OCI-LY1 (cell line): ENCODE measurements at regions not wholly inside any gene's neighbourhood (a gene's known extent, or its start where the extent isn't known, plus 50 kb on each side); places are given as distances from the start of the nearest gene placed in this dataset.

Experiments used
- H2AFZ ChIP-seq: fragments of 200-600 bp; sonication (generic), shearing (Covaris generic); 2 replicates; pipeline ENCODE4 v1.6.0; 2014; ENCODE audit warnings: antibody characterized with exemption, mild to moderate bottlenecking, low read length
- H3F3A ChIP-seq: fragments of 200-600 bp; sonication (generic), shearing (Covaris generic); 2 replicates; pipeline ENCODE4 v1.6.0; 2014; ENCODE audit warnings: mild to moderate bottlenecking, antibody characterized with exemption, low read length, moderate library complexity; ENCODE audit not compliant: insufficient read depth
- H3K27ac ChIP-seq: fragments of 200-600 bp; sonication (generic); 2 replicates; pipeline ENCODE4 v1.5.1; 2014; ENCODE audit warnings: low read length, mixed run types, mild to moderate bottlenecking, low read depth; ENCODE audit not compliant: poor library complexity, severe bottlenecking
- H3K27me3 ChIP-seq: fragments of 200-600 bp; sonication (generic); 2 replicates; pipeline ENCODE4 v1.6.0; 2014; ENCODE audit warnings: antibody characterized with exemption, mild to moderate bottlenecking, low read length, moderate library complexity; ENCODE audit not compliant: insufficient read depth
- H3K36me3 ChIP-seq: fragments of 200-600 bp; sonication (generic); 2 replicates; pipeline ENCODE4 v1.6.1; 2014; ENCODE audit warnings: mild to moderate bottlenecking, antibody characterized with exemption, low read length, moderate library complexity, mixed read lengths; ENCODE audit not compliant: insufficient read depth
- H3K4me1 ChIP-seq: fragments of 200-600 bp; sonication (generic); 2 replicates; pipeline ENCODE4 v1.5.1; 2014; ENCODE audit warnings: mild to moderate bottlenecking, low read length, moderate library complexity; ENCODE audit not compliant: insufficient read depth, severe bottlenecking
- H3K4me2 ChIP-seq: fragments of 200-600 bp; sonication (generic), shearing (Covaris generic); 2 replicates; pipeline ENCODE4 v1.6.1; 2014; ENCODE audit warnings: low read length
- H3K4me3 ChIP-seq: fragments of 200-600 bp; sonication (generic); 2 replicates; pipeline ENCODE4 v1.5.1; 2014; ENCODE audit warnings: low read length, low read depth, mild to moderate bottlenecking, mixed read lengths; ENCODE audit not compliant: poor library complexity, severe bottlenecking
- H3K79me2 ChIP-seq: fragments of 200-600 bp; shearing (Covaris generic); 2 replicates; pipeline ENCODE4 v1.6.1; 2016; ENCODE audit warnings: mixed run types, low read length, mixed read lengths; ENCODE audit not compliant: insufficient read depth
- H3K9ac ChIP-seq: fragments of 200-600 bp; sonication (generic), shearing (Covaris generic); 2 replicates; pipeline ENCODE4 v1.6.1; 2014; ENCODE audit warnings: mild to moderate bottlenecking, low read length, mixed read lengths
- H3K9me2 ChIP-seq: fragments of 200-600 bp; sonication (generic), shearing (Covaris generic); 2 replicates; pipeline ENCODE4 v1.6.1; 2014; ENCODE audit warnings: low read depth, mild to moderate bottlenecking, low read length, mixed read lengths
- H3K9me3 ChIP-seq: fragments of 200-600 bp; shearing (Covaris generic); 2 replicates; pipeline ENCODE4 v1.6.1; 2014; ENCODE audit warnings: low read length, mixed read lengths
- H4K20me1 ChIP-seq: fragments of 200-600 bp; sonication (generic), shearing (Covaris generic); 2 replicates; pipeline ENCODE4 v1.6.0; 2016; ENCODE audit warnings: mild to moderate bottlenecking, low read length; ENCODE audit not compliant: insufficient read depth
- EZH2 ChIP-seq: fragments of 200-600 bp; sonication (generic), shearing (Covaris generic); IDR thresholded peaks from 2 replicates; pipeline ENCODE4 v1.8.0; 2017; ENCODE audit warnings: borderline replicate concordance, mixed run types, mild to moderate bottlenecking, antibody characterized with exemption, low read length, moderate library complexity, mixed read lengths
- TF ChIP-seq, protein P1 (sequence below): fragments of 200-600 bp; sonication (generic), shearing (Covaris generic); IDR thresholded peaks from 2 replicates; pipeline ENCODE4 v1.5.1; 2017; ENCODE audit warnings: mild to moderate bottlenecking, antibody characterized with exemption, low read length, moderate library complexity, mixed read lengths

DNA sequence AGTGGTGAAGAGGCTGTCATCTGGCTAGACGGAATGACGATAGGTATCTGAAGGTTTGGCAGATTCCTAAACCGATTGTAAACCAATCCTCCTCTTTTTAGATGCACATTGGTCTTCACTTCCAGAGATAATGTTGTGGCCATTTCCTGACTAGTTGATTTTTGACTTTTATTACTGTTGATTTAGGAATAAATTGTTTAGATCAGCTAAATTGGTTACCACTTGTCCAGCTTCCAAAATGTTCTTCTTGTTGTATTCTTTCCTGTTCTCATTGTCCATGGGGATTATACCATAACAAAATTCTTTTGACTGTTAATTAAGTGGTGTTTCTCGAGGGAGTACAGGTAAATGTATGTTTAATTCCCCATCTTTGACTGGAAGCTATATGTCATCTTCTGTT, 119.7 kb downstream of the MACROH2A1 start:
- H3K4me3 ChIP-seq: no peak overlapping the region
- H3F3A ChIP-seq: no peaks in the 10 kb centered on the region
- H3K9me2 ChIP-seq: no peaks in the 10 kb centered on the region
- no peak overlapping the region for H2AFZ ChIP-seq
- TF ChIP-seq, protein P1, sequence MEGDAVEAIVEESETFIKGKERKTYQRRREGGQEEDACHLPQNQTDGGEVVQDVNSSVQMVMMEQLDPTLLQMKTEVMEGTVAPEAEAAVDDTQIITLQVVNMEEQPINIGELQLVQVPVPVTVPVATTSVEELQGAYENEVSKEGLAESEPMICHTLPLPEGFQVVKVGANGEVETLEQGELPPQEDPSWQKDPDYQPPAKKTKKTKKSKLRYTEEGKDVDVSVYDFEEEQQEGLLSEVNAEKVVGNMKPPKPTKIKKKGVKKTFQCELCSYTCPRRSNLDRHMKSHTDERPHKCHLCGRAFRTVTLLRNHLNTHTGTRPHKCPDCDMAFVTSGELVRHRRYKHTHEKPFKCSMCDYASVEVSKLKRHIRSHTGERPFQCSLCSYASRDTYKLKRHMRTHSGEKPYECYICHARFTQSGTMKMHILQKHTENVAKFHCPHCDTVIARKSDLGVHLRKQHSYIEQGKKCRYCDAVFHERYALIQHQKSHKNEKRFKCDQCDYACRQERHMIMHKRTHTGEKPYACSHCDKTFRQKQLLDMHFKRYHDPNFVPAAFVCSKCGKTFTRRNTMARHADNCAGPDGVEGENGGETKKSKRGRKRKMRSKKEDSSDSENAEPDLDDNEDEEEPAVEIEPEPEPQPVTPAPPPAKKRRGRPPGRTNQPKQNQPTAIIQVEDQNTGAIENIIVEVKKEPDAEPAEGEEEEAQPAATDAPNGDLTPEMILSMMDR: no peak
- no peak for TF ChIP-seq EZH2
- H3K79me2 ChIP-seq: no peaks in the 10 kb centered on the region
- no peaks in the 10 kb centered on the region for H4K20me1 ChIP-seq
- H3K27me3 ChIP-seq: no peaks in the 10 kb centered on the region
- no peaks in the 10 kb centered on the region for H3K9me3 ChIP-seq
- H3K36me3 ChIP-seq: no peaks in the 10 kb centered on the region
- no peak overlapping the region for H3K9ac ChIP-seq
- no peak overlapping the region for H3K4me2 ChIP-seq
- H3K27ac ChIP-seq: no peak overlapping the region
- no peaks in the 10 kb centered on the region for H3K4me1 ChIP-seq

DNA sequence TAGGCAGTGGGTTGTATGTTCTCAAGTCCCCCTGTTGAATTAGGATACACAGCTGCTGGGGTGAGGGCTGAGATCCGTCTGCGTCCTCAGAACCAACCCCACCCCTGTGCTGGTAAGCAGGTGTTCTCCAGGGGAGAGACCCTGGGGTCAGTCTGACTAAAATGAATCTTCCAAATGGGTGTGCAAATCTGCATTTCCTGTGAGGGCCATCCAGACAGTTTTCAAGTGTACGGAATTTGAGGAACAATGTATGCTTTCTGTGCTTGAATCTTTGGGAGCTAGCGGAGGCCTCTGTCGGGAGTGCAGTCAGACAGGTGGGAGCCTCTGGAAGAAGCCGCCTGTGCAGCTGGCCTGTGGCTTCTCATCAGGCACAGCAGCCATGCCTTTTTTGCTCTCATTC, 122.9 kb downstream of the MACROH2A1 start:
- no peaks in the 10 kb centered on the region for H3K27me3 ChIP-seq
- no peaks in the 10 kb centered on the region for H4K20me1 ChIP-seq
- H3K4me1 ChIP-seq: no peaks in the 10 kb centered on the region
- no peak overlapping the region for H3K9ac ChIP-seq
- H3K4me2 ChIP-seq: no peak overlapping the region
- H3K9me2 ChIP-seq: no peaks in the 10 kb centered on the region
- H3K9me3 ChIP-seq: no peaks in the 10 kb centered on the region
- no peak overlapping the region for H3K27ac ChIP-seq
- no peak overlapping the region for H2AFZ ChIP-seq
- H3K4me3 ChIP-seq: no peak overlapping the region
- no peak for TF ChIP-seq EZH2
- H3K79me2 ChIP-seq: no peaks in the 10 kb centered on the region
- no peaks in the 10 kb centered on the region for H3K36me3 ChIP-seq
- no peaks in the 10 kb centered on the region for H3F3A ChIP-seq

DNA sequence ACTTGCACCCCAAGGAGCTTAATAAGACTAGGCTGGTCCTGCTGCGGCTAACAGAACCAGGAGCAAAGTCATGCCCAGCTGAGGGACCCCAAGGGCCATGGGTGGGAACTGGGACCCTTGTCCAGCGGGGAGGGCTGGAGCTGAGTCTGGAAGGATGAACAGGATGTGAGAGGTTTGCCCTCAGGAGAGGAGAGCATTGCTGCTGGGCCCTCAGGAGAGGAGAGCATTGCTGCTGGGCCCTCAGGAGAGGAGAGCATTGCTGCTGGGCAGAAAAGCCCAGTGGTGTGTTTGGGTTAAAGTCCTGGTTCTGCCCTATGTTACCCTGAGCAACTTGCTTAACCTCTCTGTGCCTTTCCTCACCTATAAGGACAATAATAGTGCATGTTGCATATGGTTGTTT, 125.8 kb downstream of the MACROH2A1 start:
- no peak overlapping the region for H3K4me3 ChIP-seq
- TF ChIP-seq, protein P1: no peak
- no peak for TF ChIP-seq EZH2

DNA sequence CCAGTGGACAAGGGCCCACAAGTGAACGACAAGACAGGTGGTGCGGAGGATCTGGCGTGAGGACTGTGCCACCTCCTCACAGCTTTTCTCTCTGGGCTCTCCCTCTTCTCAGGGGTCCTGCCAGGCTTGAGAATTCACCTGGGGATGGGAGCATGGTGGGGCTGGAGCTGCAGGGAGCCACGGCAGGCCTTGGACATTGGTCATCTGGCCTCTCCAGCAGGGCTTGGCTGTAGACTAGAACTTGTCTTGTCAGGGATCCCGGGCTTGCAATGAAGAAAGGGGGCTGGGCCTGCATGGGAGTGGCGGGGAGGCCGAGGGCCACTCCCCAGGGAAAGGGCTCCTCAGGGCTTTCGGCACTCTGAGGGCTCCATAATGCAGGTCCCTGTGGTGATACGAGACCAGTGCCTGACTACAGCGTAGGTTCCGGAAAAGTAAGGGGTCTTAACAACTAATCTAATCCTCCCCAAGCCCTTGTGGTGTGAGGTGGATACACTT, 126.7 kb downstream of the MACROH2A1 start:
- H3K9ac ChIP-seq: no peak overlapping the region
- no peak overlapping the region for H3K27ac ChIP-seq
- H2AFZ ChIP-seq: no peak overlapping the region
- no peaks in the 10 kb centered on the region for H3K4me1 ChIP-seq
- H3F3A ChIP-seq: no peaks in the 10 kb centered on the region
- H3K4me2 ChIP-seq: no peak overlapping the region
- H3K79me2 ChIP-seq: no peaks in the 10 kb centered on the region
- H3K27me3 ChIP-seq: no peaks in the 10 kb centered on the region
- no peaks in the 10 kb centered on the region for H4K20me1 ChIP-seq
- H3K4me3 ChIP-seq: no peak overlapping the region
- no peaks in the 10 kb centered on the region for H3K9me3 ChIP-seq
- H3K9me2 ChIP-seq: no peaks in the 10 kb centered on the region
- no peaks in the 10 kb centered on the region for H3K36me3 ChIP-seq
- TF ChIP-seq, protein P1: no peak
- TF ChIP-seq EZH2: no peak

More for the DNA sequence above, 125.8 kb downstream of the MACROH2A1 start:
- Histone ChIP-seq H3K9me2 (no peaks in the 10 kb centered on the region), H3K9ac (no peak overlapping the region), H3K27ac (no peak overlapping the region), H3K36me3 (no peaks in the 10 kb centered on the region), H3K4me1 (no peaks in the 10 kb centered on the region), H3K9me3 (no peaks in the 10 kb centered on the region), H3K27me3 (no peaks in the 10 kb centered on the region), H3K4me2 (no peak overlapping the region), H2AFZ (no peak overlapping the region), H3F3A (no peaks in the 10 kb centered on the region), H3K79me2 (no peaks in the 10 kb centered on the region), H4K20me1 (no peaks in the 10 kb centered on the region)
